HCT116 (cell line): ENCODE measurements at regions not wholly inside any gene's neighbourhood (a gene's known extent, or its start where the extent isn't known, plus 50 kb on each side); places are given as distances from the start of the nearest gene placed in this dataset.

Experiments used
- ATAC-seq: fragments of 200-7000 bp; cut with Tn5 transposase; 2 replicates; pipeline ENCODE4 v1.9.1; 2020; ENCODE audit warnings: mild to moderate bottlenecking, moderate library complexity
- BruUV-seq: library from RNA; stranded (reverse); fragments of 400-500 nt; replicated peaks from 2 replicates; lab custom pipeline; 2021; lab: Mats Ljungman, UMichigan
- CTCF ChIA-PET: fragments of 300-600 bp; sonication (Branson Sonifier 250); formaldehyde crosslinking; loops from one replicate; lab custom pipeline; 2021; ENCODE audit warnings: antibody characterized with exemption; lab: Charles Lee
- POLR2A ChIA-PET: fragments of 300-600, 350-600 bp; sonication (Branson Sonifier 250); formaldehyde crosslinking; loops from one replicate; lab custom pipeline; 2021; ENCODE audit warnings: antibody characterized with exemption; lab: Charles Lee
- RAD21 ChIA-PET, 2 experiments: fragments of 300-600 bp; sonication (Branson Sonifier 250); formaldehyde crosslinking; loops; one replicate each; lab custom pipeline; 2023; ENCODE audit warnings: low total read pairs in 2 of 2; ENCODE audit not compliant: uncharacterized antibody in 2 of 2, unreplicated experiment in 2 of 2, low non-redundant PET in 1 of 2; lab: Charles Lee
- DNase-seq: peaks from one replicate; pipeline ENCODE4 v3.0.0-alpha.2; 2010; ENCODE audit warnings: low read depth, low spot score
- H2AFZ ChIP-seq: fragments of 200-600 bp; shearing (Covaris generic), sonication (generic); 2 replicates; pipeline ENCODE4 v1.6.1; 2017; ENCODE audit warnings: low read depth, mixed run types, mixed read lengths, antibody characterized with exemption, low read length; ENCODE audit not compliant: poor library complexity, severe bottlenecking
- H3K27ac ChIP-seq: 2 replicates; pipeline ENCODE4 v1.5.1; 2012; ENCODE audit warnings: low read depth, low read length
- H3K27me3 ChIP-seq: fragments of 200-600 bp; sonication (generic); 2 replicates; pipeline ENCODE4 v1.6.1; 2016; ENCODE audit warnings: mixed run types, low read length, mixed read lengths; ENCODE audit not compliant: insufficient read depth
- H3K36me3 ChIP-seq, 2 experiments: fragments of 200-500 bp in 1 of 2; fragments of 200-600 bp in 1 of 2; sonication (Bioruptor generic) in 1 of 2; sonication (generic) in 1 of 2; 2 replicates each; pipeline versions ENCODE4 v1.5.1 to v1.6.1; 2014 to 2016; ENCODE audit warnings: low read length in 2 of 2, inconsistent platforms in 1 of 2, mixed read lengths in 1 of 2, mixed run types in 1 of 2; ENCODE audit not compliant: insufficient read depth in 2 of 2, control insufficient read depth in 1 of 2
- H3K4me1 ChIP-seq, 2 experiments: fragments of 200-600 bp in 1 of 2; sonication (generic) in 1 of 2; 2 replicates each; pipeline versions ENCODE4 v1.5.1 to v1.6.1; 2012 to 2017; ENCODE audit warnings: low read length in 2 of 2, inconsistent platforms in 1 of 2, mild to moderate bottlenecking in 1 of 2, mixed read lengths in 1 of 2, mixed run types in 1 of 2, moderate library complexity in 1 of 2; ENCODE audit not compliant: insufficient read depth in 2 of 2, control insufficient read depth in 1 of 2
- H3K4me2 ChIP-seq: fragments of 200-600 bp; sonication (generic); 2 replicates; pipeline ENCODE4 v1.6.1; 2017; ENCODE audit warnings: mixed run types, low read length, mixed read lengths
- H3K4me3 ChIP-seq, 2 experiments: fragments of 200-600 bp in 1 of 2; sonication (generic) in 1 of 2; replicated peaks in 1 of 2; 2 replicates each; pipeline ENCODE4 v1.5.1; 2011 to 2016; ENCODE audit warnings: low read length in 2 of 2, control low read depth in 1 of 2, low read depth in 1 of 2, mild to moderate bottlenecking in 1 of 2, mixed read lengths in 1 of 2, mixed run types in 1 of 2
- H3K79me2 ChIP-seq: fragments of 200-600 bp; sonication (generic); 2 replicates; pipeline ENCODE4 v1.6.1; 2017; ENCODE audit warnings: mild to moderate bottlenecking, mixed run types, low read length, moderate library complexity, mixed read lengths; ENCODE audit not compliant: insufficient read depth
- H3K9ac ChIP-seq: fragments of 200-600 bp; sonication (generic); 2 replicates; pipeline ENCODE4 v1.6.1; 2016; ENCODE audit warnings: low read length, mixed read lengths
- H3K9me2 ChIP-seq: fragments of 200-600 bp; sonication (generic), shearing (Covaris generic); 2 replicates; pipeline ENCODE4 v1.6.1; 2017; ENCODE audit warnings: mixed run types, mild to moderate bottlenecking, moderate library complexity; ENCODE audit not compliant: insufficient read depth
- H3K9me3 ChIP-seq, 2 experiments: fragments of 200-500 bp in 1 of 2; fragments of 200-600 bp in 1 of 2; sonication (Bioruptor generic) in 1 of 2; sonication (generic) in 1 of 2; 2 replicates each; pipeline ENCODE4 v1.6.1; 2014 to 2017; ENCODE audit warnings: low read length in 2 of 2, mixed read lengths in 2 of 2, inconsistent platforms in 1 of 2, low read depth in 1 of 2, mild to moderate bottlenecking in 1 of 2, mixed run types in 1 of 2, moderate library complexity in 1 of 2; ENCODE audit not compliant: control insufficient read depth in 1 of 2, insufficient read depth in 1 of 2
- H4K20me1 ChIP-seq: fragments of 200-600 bp; sonication (generic), shearing (Covaris generic); 2 replicates; pipeline ENCODE4 v1.6.1; 2017; ENCODE audit warnings: mixed run types, mild to moderate bottlenecking, moderate library complexity; ENCODE audit not compliant: insufficient read depth
- ATF3 ChIP-seq: IDR thresholded peaks from 2 replicates; pipeline ENCODE4 v1.6.1; 2012
- CBX3 ChIP-seq: IDR thresholded peaks from 2 replicates; pipeline ENCODE4 v1.6.1; 2012; ENCODE audit warnings: low read depth
- CTCF ChIP-seq, 3 experiments: fragments of 200-600 bp in 1 of 3; sonication (generic) in 1 of 3; IDR thresholded peaks in 2 of 3; conservative IDR thresholded peaks in 1 of 3; 2 replicates each; pipeline ENCODE4 v1.5.1; 2012 to 2017; ENCODE audit warnings: low read depth in 2 of 3, low read length in 2 of 3, antibody characterized with exemption in 1 of 3, borderline replicate concordance in 1 of 3, control low read depth in 1 of 3, mild to moderate bottlenecking in 1 of 3, mixed read lengths in 1 of 3, mixed run types in 1 of 3, moderate library complexity in 1 of 3; ENCODE audit not compliant: insufficient read depth in 1 of 3
- EGR1 ChIP-seq: IDR thresholded peaks from 2 replicates; pipeline ENCODE4 v1.6.1; 2012; ENCODE audit warnings: low read depth
- FOSL1 ChIP-seq: IDR thresholded peaks from 2 replicates; pipeline ENCODE4 v1.6.1; 2012; ENCODE audit warnings: low read depth
- JUND ChIP-seq: IDR thresholded peaks from 2 replicates; pipeline ENCODE4 v1.6.1; 2012
- MAX ChIP-seq: IDR thresholded peaks from 2 replicates; pipeline ENCODE4 v1.6.1; 2012
- POLR2A ChIP-seq: IDR thresholded peaks from 2 replicates; pipeline ENCODE4 v1.7.0; 2011; ENCODE audit warnings: borderline replicate concordance; ENCODE audit not compliant: insufficient read depth, insufficient read length; ENCODE audit errors: extremely low read depth
- RAD21 ChIP-seq: IDR thresholded peaks from 2 replicates; pipeline ENCODE4 v1.6.1; 2012; ENCODE audit warnings: low read depth, mild to moderate bottlenecking
- REST ChIP-seq: IDR thresholded peaks from 2 replicates; pipeline ENCODE4 v1.6.1; 2012; ENCODE audit warnings: low read depth
- SP1 ChIP-seq: IDR thresholded peaks from 2 replicates; pipeline ENCODE4 v1.6.1; 2012; ENCODE audit warnings: low read depth
- SRF ChIP-seq: IDR thresholded peaks from 2 replicates; pipeline ENCODE4 v1.6.1; 2012; ENCODE audit warnings: low read depth
- ZFX ChIP-seq: fragments of 450-650 bp; IDR thresholded peaks from 2 replicates; pipeline ENCODE4 v1.6.1; 2017
- ZNF274 ChIP-seq: fragments of 200-500 bp; sonication (Bioruptor generic); IDR thresholded peaks from 2 replicates; pipeline ENCODE4 v1.6.1; 2014; ENCODE audit warnings: mild to moderate bottlenecking, low read depth, low read length, inconsistent platforms
- intact Hi-C: fragments of 100-400 bp; cut with micrococcal nuclease; formaldehyde crosslinking; loops from 2 replicates; pipeline ENCODE4 v1.10.0; 2022

GRCh38 chr12:91928501-91928900 lies 217.1 kb downstream of the BTG1 start:
- ATAC-seq (no peak), DNase-seq (no peak)
- H4K20me1 ChIP-seq, result no peaks in the 10 kb centered on the region
- CTCF ChIA-PET, result no interaction called here
- RAD21 ChIA-PET, result no interaction called here
- BruUV-seq, result no TSS peak
- H3K9ac ChIP-seq, result no peak overlapping the region
- H3K4me2 ChIP-seq, result no peak overlapping the region
- H3K9me2 ChIP-seq, result no peaks in the 10 kb centered on the region
- no peaks in the 10 kb centered on the region for H3K79me2 ChIP-seq
- no peaks in the 10 kb centered on the region for H3K36me3 ChIP-seq
- H3K4me3 ChIP-seq, result no peak overlapping the region
- intact Hi-C loops, result no loop called here
- H3K4me1 ChIP-seq, result peaks cover 0 to 7% of the 10 kb centered on the region in 2 experiments; a peak in 3 of 4 replicates
- TF ChIP-seq MAX, result no peak
- TF ChIP-seq ATF3, result no peak
- no peak for TF ChIP-seq ZNF274
- no peak for TF ChIP-seq SRF
- no peak for TF ChIP-seq FOSL1
- TF ChIP-seq RAD21, result no peak
- no peak for TF ChIP-seq POLR2A
- TF ChIP-seq REST, result no peak
- TF ChIP-seq ZFX, result no peak
- no peak for TF ChIP-seq JUND
- TF ChIP-seq EGR1, result no peak
- TF ChIP-seq CTCF (IDR thresholded peaks at IDR 0.05 in 2 of 3, conservative IDR thresholded peaks at IDR 0.05 in 1 of 3; ENCODE audit: borderline replicate concordance in 1 of 3, insufficient read depth in 1 of 3, low read depth in 2 of 3, low read length in 2 of 3), result no peak
- TF ChIP-seq CBX3, result no peak
- no peak for TF ChIP-seq SP1
- TF ChIP-seq, all 23 proteins: peak for 0
- H2AFZ ChIP-seq, result no peak overlapping the region
- no peaks in the 10 kb centered on the region for H3K9me3 ChIP-seq
- H3K27ac ChIP-seq, result no peak overlapping the region
- H3K27me3 ChIP-seq, result no peaks in the 10 kb centered on the region
- POLR2A ChIA-PET, result no interaction called here
